ACHN (cell line): ENCODE measurements at regions not wholly inside any gene's neighbourhood (a gene's known extent, or its start where the extent isn't known, plus 50 kb on each side); places are given as distances from the start of the nearest gene placed in this dataset.
A peak's percentile ranks its signal among the peaks of the same experiment; 100 is the strongest.

Experiments
- DNase-seq: peaks from one replicate; pipeline ENCODE4 v3.0.0-alpha.2; 2015
- in situ Hi-C: cut with HindIII; loops from 2 replicates; pipeline ENCODE4 v1.10.0; 2017; ENCODE audit warnings: low sequenced_read_pairs, low pct_ligation_motif_present, low pct_unique_long_range_greater_than_20kb

DNA sequence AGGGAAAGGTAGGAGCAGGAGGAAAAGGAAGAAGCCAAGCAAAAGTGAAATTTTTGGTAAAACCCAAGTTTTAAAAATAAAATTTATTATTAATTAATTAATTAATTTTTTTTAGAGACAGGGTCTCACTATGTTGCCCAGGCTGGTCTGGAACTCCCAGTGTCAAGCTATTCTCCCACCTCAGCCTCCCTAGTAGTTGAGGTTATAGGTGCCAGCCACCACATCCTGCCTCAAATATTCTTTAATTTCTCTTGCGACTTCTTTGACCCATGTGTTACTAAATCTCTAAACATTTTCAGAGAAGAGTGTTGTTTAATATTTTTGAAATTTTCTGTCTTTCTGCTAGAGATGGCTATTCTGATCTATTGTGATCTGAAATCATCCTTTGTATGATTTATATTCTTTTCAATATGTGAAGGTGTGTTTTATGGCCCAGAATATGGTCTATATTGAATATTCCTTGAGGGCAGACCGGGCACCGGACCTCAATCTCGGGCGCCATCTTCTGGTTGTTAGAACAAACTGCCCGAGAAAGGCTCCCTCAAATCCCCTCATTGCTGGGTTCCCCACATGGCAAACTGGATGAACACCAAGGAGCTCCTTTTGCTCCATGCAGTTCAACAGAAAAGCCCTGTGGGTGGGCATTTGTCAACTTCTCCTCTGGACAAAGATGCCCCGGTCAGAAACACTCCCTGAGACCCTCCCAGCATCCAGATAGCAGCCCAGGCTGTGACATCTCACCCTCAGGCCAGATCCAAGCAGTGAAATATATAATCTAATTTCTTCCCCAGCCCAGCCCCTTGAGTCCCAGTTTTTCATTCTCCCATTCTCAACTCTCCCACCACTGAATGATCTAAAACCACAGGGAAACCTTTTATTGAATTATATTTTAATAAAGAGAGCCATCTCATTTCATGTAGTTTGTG lies 110.5 kb downstream of the ASCL4 start:
- DNase-seq, result peak; percentile 71
- in situ Hi-C loops, result no loop called here

DNA sequence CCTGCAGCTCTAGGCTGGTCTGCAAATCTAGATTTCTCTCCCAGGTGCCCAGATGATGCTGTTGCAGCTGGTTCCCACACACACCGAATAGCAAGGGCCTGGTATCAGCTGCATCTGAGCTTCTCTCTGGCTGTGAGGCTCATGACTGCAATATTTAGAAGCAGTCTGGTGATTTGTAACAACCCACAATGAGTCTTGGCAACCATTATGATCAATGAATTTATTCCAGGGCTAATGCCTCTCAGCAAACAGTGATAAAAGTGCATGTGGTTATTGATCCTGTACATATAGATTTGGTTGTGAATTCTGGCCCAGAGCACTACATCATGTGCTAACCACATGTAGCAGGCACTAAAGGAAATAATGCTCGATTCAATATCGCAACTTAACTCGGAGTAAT lies 114.3 kb downstream of the ASCL4 start:
- in situ Hi-C loops, result no loop called here

DNA sequence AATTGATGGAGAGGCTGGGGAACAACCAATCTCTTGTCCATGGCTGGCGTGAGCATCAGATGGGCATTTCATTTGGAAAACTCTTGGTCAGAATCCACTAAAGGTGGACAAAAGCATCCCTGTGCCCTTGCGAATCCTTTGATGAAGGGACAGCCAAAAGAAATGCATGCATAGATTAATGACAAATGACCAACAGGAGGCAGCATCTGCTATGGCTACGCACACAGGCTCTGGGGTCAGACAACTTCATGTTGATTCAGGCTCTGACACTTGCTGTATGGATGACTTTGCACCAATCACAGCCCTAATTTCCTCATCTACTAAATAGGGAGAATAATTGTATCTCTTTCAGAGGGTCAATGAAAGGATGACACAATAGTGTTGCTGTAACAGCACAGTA lies 117.5 kb downstream of the ASCL4 start:
- in situ Hi-C loops, result no loop called here
- peak; percentile 21 for DNase-seq

More for the DNA sequence above, 114.3 kb downstream of the ASCL4 start:
- no peak for DNase-seq

DNA sequence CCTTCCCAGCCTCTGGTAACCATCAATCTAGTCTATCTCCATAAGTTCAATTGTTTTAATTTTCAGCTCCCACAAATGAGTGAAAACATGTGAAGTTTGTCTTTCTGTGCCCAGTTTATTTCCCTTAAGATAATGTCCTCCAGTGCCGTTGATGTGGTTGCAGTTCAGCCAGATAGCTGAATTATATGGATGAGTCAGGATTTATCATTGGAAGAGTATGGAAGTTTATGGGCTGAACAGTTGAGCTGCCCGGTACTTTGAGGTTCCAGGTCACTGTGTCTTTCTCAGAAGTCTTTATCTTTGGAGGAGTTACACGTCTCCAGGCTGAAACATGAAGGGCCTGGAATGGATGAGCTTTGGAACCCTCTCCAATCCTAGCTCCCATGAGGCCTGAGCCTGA lies 120.1 kb downstream of the ASCL4 start:
- no peak for DNase-seq

DNA sequence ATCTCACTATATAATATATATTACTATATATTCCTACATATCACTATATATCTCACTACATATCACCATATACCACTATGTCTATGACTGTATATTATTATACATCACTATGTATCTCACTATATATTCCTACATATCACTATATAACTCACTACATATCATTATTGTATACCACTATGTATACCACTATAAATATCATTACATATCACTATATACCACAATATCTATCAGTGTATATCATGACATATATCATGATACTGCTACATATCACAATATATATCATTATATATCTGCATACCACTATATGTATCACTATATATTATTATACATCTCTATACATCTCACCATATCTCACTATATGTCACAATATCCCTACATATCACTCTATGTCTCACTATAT lies 121.5 kb downstream of the ASCL4 start:
- in situ Hi-C loops, result no loop called here
- DNase-seq, result no peak

More for the DNA sequence above, 120.1 kb downstream of the ASCL4 start:
- in situ Hi-C loops, result no loop called here

DNA sequence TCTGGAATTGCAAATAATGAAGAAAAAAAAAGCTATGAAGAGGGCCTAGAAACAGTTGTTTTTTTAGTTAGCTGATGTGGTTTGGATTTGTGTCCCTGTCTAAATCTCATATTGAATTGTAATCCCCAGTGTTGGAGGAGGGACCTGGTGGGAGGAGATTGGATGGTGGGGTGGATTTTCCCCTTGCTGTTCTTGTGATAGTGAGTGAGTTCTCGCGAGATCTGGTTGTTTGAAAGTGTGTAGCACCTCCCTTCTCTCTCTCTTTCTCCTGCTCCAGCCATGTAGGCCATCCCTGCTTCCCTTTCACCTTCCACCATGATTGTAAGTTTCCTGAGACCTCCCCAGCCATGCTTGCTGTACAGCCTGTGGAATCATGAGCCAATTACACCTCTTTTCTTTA lies 126.1 kb downstream of the ASCL4 start:
- in situ Hi-C loops, result no loop called here

DNA sequence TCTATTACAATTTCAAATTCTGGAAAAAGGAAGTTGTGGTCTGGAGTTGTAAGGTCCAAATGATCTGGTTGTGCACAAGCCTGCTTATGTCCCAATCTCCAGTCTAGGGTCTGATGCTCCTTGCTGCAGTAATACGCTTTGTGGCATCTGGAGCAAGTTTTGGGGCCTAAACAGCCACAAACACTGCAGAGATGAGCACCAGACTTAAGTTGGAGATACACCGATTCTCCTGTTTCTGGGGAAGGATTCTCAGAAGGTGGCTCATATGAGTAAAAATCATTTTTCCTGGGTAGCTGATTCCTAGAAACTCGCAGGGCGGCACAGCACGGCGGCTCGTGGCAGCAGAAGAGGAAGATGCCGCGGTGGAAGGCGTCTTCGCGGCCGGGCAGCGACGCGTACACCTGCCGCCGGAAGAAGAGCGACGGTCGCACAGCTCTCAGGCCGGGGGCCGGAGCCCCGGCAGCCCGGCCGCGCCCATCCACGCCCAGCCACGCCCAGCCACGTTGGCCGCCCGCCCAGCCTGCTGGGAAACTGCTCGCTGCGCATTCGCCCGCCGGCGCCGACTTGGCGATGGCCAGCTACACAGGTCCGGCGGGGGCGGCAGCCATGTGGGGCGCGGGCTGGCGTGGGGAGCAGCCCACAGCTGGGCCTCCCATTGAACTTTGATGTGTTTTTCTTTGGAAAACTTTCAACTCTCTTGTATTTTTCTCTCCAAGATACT lies 129.0 kb downstream of the ASCL4 start:
- peak; percentile 51 for DNase-seq
- in situ Hi-C loops, result no loop called here

More for the DNA sequence above, 126.1 kb downstream of the ASCL4 start:
- no peak for DNase-seq

DNA sequence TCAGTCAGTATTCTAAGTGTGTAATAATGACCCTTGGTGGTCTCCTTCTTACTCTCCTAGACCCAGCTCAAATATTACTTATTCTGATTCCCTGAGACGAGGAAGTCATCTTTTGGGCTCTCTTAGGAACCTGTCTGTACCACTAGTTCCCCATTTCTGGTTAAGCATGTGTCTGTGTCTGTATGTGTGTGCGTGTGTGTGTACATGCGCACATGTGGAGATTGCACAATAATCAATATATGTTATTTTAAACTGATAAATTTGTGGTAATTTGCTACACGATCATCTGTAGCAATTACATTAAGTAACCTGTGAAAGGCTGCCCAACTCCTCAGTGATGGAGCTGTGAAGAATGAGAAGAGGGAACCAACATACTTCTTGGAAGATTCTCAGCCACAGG lies 132.2 kb downstream of the ASCL4 start:
- DNase-seq, result no peak
- in situ Hi-C loops, result no loop called here

DNA sequence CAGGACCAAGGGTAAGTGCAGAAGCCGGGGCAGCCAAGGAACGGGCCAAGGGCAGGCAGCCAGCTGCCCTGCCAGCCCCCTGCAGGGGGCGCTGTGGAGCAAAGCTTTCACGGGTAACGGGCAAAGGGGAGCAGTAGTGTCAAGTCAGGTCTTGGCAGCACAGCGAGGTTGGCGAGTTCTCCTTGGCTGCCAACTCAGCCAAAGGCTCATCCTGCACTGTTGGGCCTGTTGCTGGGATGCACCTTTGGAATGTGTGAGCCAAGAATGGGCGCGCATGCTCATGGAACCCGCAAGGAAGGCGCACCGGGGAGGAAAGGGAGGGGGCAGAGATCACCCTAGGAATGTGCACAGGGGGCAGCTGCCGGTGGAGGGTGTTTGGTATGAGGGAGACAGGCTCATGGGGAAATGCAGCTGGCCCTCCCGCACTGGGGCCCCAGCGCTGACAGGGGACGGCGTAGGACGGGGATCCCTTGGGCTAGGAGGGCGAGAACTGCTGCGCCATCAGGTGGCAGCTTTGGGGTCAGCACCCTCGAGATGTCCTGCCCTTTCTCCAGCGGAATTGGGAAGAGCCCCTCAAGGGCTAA lies 138.0 kb downstream of the ASCL4 start:
- peak; percentile 87 for DNase-seq
- in situ Hi-C loops, result no loop called here

DNA sequence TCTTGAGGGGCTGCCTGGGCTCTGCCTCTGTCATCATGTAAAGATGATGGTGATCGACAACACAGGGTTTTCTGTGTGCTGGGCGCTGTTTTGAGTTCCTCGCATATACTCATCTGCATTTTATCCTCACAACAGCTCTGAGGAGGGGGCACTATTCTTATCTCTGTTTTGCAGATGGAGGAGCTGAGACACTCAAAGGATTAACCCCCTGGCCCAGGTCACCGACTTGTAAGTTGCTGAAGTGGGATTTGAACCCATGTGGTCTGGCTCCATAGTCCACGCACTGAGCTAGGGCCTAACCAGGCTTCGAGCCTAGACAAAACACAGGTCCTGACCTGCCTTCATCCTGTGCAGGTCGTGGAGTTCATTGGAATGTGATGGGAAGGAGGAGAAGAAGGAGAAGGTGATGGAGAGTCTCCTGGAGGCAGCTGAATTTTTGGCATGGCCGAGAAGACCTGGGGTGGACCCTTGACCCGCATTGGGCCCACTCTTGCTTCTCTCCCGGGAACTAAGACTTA lies 140.0 kb downstream of the ASCL4 start:
- DNase-seq, result no peak
- in situ Hi-C loops, result no loop called here

DNA sequence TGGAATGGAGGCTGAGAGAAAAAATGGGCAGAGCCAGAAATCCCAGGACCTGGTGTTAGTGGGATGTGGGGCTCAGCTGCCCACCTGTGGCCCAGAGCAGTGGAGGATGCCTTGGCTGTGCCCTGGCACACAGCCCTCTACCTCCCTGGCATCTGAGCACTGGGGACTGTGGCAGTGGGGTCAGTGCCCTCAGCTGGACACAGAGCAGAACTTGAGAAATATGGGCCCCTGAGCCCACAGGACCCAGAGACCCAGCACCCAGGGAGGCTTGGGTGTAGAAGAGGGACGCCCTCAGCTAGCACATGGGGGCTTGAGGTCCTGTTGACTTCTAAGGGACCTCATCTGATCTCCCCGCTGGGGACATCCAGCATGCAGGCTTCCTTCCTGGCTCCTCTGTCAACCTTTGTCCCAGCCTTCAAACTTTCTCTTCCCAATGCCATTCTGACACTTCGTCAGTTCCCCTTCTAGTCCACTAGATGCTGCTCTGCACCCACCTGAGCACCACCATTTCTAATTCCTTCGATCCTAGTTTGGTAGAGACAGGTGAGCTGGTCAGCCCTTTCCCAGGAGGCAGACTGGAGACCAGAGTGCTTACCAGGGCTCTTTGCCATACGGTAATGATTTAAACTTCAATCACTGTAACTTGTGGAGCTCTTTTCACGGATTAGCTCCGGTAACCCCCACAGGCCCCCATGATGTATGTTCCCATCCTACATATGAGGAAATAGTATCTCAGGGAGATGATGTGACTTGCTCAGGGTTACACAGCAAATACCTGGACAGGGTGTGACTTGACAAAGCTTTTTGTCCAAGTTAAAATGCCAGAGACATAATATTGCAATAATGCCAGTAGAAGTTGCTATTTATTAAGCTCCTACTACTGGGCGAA lies 143.7 kb downstream of the ASCL4 start:
- peak; percentile 43 for DNase-seq
- in situ Hi-C loops, result no loop called here

DNA sequence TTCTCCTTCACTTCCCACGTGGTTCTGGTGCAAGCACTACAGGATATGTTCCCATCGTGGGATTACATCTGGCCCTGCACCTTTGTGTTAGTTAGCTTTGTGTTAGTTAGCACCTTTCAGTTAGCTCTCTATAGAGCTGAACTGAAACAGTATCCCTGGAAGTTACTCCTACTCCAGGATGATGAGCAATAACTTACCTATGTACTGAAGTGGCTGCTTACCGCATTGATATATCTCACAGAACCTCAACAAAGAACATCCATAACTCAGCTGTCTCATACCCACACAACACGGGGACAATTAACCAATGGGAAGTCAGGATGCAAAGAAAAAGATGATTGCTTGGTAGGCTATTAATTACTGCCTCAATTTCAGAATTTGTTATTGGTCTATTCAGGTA lies 146.6 kb downstream of the ASCL4 start:
- DNase-seq, result no peak
- in situ Hi-C loops, result no loop called here

DNA sequence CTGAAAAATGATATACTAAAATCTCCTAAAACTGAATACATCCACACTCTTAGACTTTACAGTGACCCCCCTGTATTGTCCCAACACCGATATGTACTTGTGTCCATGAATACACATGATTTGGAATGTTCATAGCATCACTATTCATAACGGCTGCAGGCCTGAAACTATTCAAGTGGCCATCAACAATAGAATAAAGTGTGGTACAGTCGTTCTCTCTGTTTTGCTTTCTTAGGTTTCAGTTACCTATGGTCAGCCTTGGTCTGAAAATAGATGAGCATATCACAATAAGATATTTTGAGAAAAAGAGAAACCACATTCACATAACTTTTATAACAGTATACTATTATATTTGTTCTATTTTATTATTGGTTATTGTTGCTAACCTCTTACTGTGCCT lies 150.6 kb downstream of the ASCL4 start:
- in situ Hi-C loops, result no loop called here
- no peak for DNase-seq

DNA sequence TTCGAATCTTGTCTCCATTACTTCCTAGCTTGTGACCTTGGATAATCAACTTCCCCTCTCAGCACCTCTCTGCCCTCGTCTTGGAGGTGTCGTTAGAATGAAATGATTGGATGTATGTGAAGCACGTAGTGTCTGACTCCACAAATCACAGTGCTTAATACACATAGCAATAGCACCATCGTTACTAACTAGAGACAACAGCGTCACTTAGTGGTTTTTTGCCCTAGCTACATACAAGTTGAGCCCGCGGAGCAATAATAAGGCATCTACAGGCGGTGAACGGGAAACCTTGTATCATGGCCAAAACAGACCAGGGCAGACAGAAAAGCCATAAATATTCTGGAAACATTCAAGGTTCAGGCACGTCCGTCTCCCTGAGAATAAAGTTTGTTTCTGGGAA lies 154.9 kb downstream of the ASCL4 start:
- in situ Hi-C loops, result no loop called here
- no peak for DNase-seq

DNA sequence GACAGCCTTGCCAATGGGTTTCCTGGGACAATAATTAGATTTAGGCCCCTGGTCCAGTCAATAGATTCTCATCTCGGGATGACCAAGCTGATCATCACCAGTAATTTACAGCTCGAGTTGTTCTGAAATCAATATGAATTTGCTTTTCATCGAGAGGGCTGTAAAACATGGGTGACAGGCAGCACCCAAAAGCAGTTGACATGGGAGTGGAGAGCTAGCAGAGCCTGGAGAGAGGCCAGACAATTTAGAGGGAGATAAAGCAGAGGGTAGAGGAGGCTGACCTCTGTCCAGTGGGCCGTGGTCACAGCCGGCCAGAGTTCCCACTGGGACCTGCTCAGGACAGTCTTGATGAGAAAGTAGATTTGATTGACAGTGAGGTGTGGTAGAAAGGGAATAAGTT lies 157.3 kb downstream of the ASCL4 start:
- in situ Hi-C loops, result no loop called here

DNA sequence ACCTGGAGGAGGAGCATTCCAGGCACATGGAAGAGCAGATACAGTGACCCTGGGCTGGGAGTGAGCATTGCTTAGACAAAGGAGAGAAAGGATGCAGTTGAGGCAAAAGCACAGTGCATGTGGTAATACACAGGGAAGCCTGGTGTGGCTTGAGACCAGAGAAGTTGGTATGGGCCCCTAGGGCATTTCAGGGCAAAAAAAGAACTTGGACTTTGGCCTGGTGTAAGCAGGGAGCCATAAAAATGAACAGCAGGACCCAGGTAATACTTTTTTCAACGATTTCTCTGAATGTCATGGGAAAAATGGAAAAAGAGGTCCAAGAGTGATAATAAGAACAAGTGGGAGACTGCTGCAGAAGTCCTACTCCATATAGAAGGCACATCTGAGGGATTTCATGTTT lies 163.9 kb downstream of the ASCL4 start:
- DNase-seq, result no peak
- in situ Hi-C loops, result no loop called here

More for the DNA sequence above, 157.3 kb downstream of the ASCL4 start:
- DNase-seq, result no peak

DNA sequence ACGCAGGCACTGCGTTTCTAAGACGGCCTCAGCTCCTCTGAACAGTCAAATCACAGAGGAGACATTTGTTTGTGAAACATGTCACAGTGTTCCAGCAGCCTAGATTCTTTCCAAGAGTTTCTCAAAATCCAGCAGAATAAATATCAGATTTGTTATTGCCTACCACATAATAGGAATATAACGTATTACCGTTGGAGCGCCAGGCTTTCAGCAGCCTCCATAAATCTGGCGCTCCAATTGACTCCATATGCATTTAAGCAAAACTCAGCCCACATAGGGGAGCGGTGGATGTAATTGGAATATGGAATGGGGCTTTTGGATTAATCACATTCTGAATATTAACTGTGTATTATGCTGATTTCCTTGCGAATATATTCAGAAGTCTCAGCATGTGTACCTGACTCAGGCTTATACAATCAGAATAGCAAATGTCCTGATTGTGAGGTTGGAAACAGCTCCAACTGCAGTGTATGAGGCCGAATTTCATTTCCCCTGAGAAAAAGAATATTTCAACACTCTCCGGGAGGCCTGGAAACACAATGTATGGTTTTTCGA lies 174.0 kb downstream of the ASCL4 start:
- no peak for DNase-seq

DNA sequence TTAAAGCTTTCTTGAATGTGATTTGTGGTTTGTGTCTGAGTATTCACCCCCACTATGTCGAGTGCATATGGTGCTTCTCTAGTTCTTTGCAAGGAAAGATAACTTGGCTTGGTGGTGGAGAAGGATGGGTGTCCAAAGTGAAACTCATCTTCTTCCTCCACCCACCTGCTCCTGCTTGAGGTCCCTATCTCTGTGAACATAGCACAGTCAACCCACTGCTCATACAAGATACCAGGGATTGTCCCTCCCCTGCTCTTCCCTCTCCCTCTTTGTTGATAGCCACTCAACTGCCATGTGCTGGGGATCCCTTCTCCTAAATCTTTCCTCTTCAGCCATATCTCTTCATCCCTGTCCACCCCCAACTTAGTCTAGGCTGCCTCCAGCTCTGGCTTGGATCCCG lies 176.5 kb downstream of the ASCL4 start:
- DNase-seq, result no peak
- in situ Hi-C loops, result no loop called here

More for the DNA sequence above, 174.0 kb downstream of the ASCL4 start:
- in situ Hi-C loops, result no loop called here
